ENCODE measurements at regions not wholly inside any gene's neighbourhood (a gene's known extent, or its start where the extent isn't known, plus 50 kb on each side); places are given as distances from the start of the nearest gene placed in this dataset.

DNA sequence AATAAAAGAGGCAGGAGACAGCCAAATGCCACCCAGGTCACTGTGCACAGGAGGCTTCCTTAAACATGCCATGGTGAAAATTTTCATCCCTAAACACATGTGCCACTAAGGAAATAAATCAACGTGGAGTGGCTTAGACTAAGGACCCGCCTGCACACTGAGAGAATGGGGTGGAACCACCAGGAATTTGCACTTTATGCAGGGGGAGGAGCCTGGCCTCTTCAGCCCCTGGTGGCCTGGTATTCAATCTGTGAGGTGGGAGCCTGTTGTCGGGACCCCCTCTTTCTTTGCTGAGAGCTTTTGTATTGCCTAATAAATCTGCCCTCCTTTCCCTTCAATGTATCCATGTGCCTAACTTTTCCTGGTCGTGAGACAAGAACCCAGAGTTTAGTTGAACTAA lies 204.6 kb upstream of the NRP1 start:
- no peaks in the 10 kb centered on the region for H3K9me3 ChIP-seq (ENCODE audit: control insufficient read depth, low read depth, low read length)
- Mint-ChIP-seq H3K36me3 (ENCODE audit: insufficient read depth in 1 of 3, low read depth in 3 of 3) (peaks cover 0 to 4% (median 0%) of the 10 kb centered on the region in 3 experiments; a peak in 3 of 7 replicates), H3K27ac (no peak overlapping the region), H3K4me3 (no peak overlapping the region), H3K27me3 (ENCODE audit: low read depth) (no peaks in the 10 kb centered on the region), H3K9me3 (peaks cover 0 to 3% of the 10 kb centered on the region in 2 experiments; a peak in 3 of 5 replicates), H3K4me1 (peaks cover 12 to 13% of the 10 kb centered on the region in 2 experiments)
- no CpG with 5 or more reads among the region's 4 CpGs for WGBS (ENCODE audit: extremely low coverage, insufficient read length, low lambda C conversion rate)
- no peak overlapping the region for H4K8ac ChIP-seq (replicated peaks; ENCODE audit: insufficient read length, low read depth, low read length)
- H3K79me1 ChIP-seq (ENCODE audit: insufficient read depth, low read depth, low read length, poor library complexity, severe bottlenecking): no peaks in the 10 kb centered on the region
- H2BK15ac ChIP-seq (ENCODE audit: low read depth, low read length): no peak overlapping the region
- no peak for DNase-seq
- no peak overlapping the region for H3T11ph ChIP-seq (ENCODE audit: low read length)
- TF ChIP-seq, protein P1, sequence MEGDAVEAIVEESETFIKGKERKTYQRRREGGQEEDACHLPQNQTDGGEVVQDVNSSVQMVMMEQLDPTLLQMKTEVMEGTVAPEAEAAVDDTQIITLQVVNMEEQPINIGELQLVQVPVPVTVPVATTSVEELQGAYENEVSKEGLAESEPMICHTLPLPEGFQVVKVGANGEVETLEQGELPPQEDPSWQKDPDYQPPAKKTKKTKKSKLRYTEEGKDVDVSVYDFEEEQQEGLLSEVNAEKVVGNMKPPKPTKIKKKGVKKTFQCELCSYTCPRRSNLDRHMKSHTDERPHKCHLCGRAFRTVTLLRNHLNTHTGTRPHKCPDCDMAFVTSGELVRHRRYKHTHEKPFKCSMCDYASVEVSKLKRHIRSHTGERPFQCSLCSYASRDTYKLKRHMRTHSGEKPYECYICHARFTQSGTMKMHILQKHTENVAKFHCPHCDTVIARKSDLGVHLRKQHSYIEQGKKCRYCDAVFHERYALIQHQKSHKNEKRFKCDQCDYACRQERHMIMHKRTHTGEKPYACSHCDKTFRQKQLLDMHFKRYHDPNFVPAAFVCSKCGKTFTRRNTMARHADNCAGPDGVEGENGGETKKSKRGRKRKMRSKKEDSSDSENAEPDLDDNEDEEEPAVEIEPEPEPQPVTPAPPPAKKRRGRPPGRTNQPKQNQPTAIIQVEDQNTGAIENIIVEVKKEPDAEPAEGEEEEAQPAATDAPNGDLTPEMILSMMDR (conservative IDR thresholded peaks at IDR 0.05): no peak
- no peak overlapping the region for H2BK20ac ChIP-seq (ENCODE audit: low read depth, low read length, poor library complexity, severe bottlenecking)
- H4K91ac ChIP-seq (ENCODE audit: insufficient read length, low read depth, low read length): no peak overlapping the region
- H2AFZ ChIP-seq (ENCODE audit: low read length): no peak overlapping the region
- no peak overlapping the region for H3K14ac ChIP-seq (ENCODE audit: insufficient read depth, low read length)
- H3K4me1 ChIP-seq (ENCODE audit: insufficient read depth, low read length): no peaks in the 10 kb centered on the region
- H3K23ac ChIP-seq (ENCODE audit: insufficient read length, low read depth, low read length): no peak overlapping the region
- H3K27ac ChIP-seq (ENCODE audit: insufficient read length, low read depth, low read length): no peak overlapping the region
- no peaks in the 10 kb centered on the region for H4K20me1 ChIP-seq (ENCODE audit: control insufficient read depth, insufficient read depth, insufficient read length)
- H3K4ac ChIP-seq (ENCODE audit: low read depth, low read length): no peak overlapping the region
- no peak overlapping the region for H2BK5ac ChIP-seq (ENCODE audit: insufficient read length, low read length)
- H3K56ac ChIP-seq (ENCODE audit: insufficient read length, low read depth, low read length): no peak overlapping the region
- H3K27me3 ChIP-seq (ENCODE audit: insufficient read depth, low read length): no peaks in the 10 kb centered on the region
- H2AK5ac ChIP-seq (ENCODE audit: insufficient read length, low read length): no peak overlapping the region
- H2BK12ac ChIP-seq (ENCODE audit: insufficient read length, low read depth, low read length): no peak overlapping the region
- no peak overlapping the region for H3K9ac ChIP-seq (ENCODE audit: extremely low read depth, insufficient read length, low read length)
- H4K5ac ChIP-seq (ENCODE audit: insufficient read length, low read depth, low read length): no peak overlapping the region
- H2BK120ac ChIP-seq (ENCODE audit: low read depth, low read length, poor library complexity, severe bottlenecking): no peak overlapping the region
- H3K23me2 ChIP-seq (ENCODE audit: insufficient read length, low read depth, low read length, poor library complexity, severe bottlenecking): no peaks in the 10 kb centered on the region
- no peak overlapping the region for H3K4me2 ChIP-seq (ENCODE audit: insufficient read depth, insufficient read length, low read length)
- no peaks in the 10 kb centered on the region for H3K79me2 ChIP-seq (ENCODE audit: insufficient read depth, low read length)
- no peak overlapping the region for H3K18ac ChIP-seq (ENCODE audit: insufficient read length, low read depth, low read length)

Data from H9 (cell line).